Upper lobe of left lung (tissue), 6 donors: ENCODE measurements at regions not wholly inside any gene's neighbourhood (a gene's known extent, or its start where the extent isn't known, plus 50 kb on each side); places are given as distances from the start of the nearest gene placed in this dataset.
A peak's percentile ranks its signal among the peaks of the same experiment; 100 is the strongest.

Experiments used
- ATAC-seq, 2 donors: fragments of 200-7000 bp; cut with Tn5 transposase; one replicate each; pipeline ENCODE4 v1.9.1; 2022; ENCODE audit warnings: mild to moderate bottlenecking in 2 of 2, moderate library complexity in 2 of 2; ENCODE audit not compliant: low FRiP score in 2 of 2
- DNase-seq, 2 donors: peaks; one replicate each; pipeline ENCODE4 v3.0.0-alpha.2; 2019 to 2020
- H3K27ac ChIP-seq, 4 donors: fragments of 200-600 bp; sonication (generic); one replicate each; pipeline ENCODE4 v1.5.1; 2016 to 2019
- H3K27me3 ChIP-seq, 4 donors: fragments of 200-600 bp; sonication (generic); one replicate each; pipeline ENCODE4 v1.5.1; 2017 to 2019
- H3K36me3 ChIP-seq, 4 donors: fragments of 200-600 bp; sonication (generic); one replicate each; pipeline ENCODE4 v1.5.1; 2016 to 2019
- H3K4me1 ChIP-seq, 4 donors: fragments of 200-600 bp; sonication (generic); one replicate each; pipeline ENCODE4 v1.5.1; 2018 to 2019
- H3K4me3 ChIP-seq, 4 donors: fragments of 200-600 bp; sonication (generic); one replicate each; pipeline ENCODE4 v1.5.1; 2017 to 2019; ENCODE audit warnings: mild to moderate bottlenecking in 2 of 4, moderate library complexity in 1 of 4
- H3K9me3 ChIP-seq, 4 donors: fragments of 200-600 bp; sonication (generic); one replicate each; pipeline ENCODE4 v1.5.1; 2018 to 2019
- CTCF ChIP-seq, 6 experiments: fragments of 450-650 bp in 4 of 6; fragments of 200-600 bp in 2 of 6; sonication (generic) in 2 of 6; IDR thresholded peaks; one replicate each; pipeline ENCODE4 v1.5.1; 2016 to 2019; ENCODE audit warnings: antibody characterized with exemption in 6 of 6
- EP300 ChIP-seq, 4 donors: sonication (generic); formaldehyde crosslinking; IDR thresholded peaks; one replicate each; pipeline ENCODE4 v1.5.1; 2017; ENCODE audit warnings: antibody characterized with exemption in 4 of 4, control low read depth in 2 of 4
- POLR2A ChIP-seq, 4 donors: fragments of 450-650 bp; IDR thresholded peaks; one replicate each; pipeline ENCODE4 v1.5.1; 2016 to 2017; ENCODE audit warnings: antibody characterized with exemption in 4 of 4, mild to moderate bottlenecking in 2 of 4
- POLR2AphosphoS5 ChIP-seq, 2 donors: sonication (generic); formaldehyde crosslinking; IDR thresholded peaks; one replicate each; pipeline ENCODE4 v1.5.1; 2017; ENCODE audit warnings: antibody characterized with exemption in 2 of 2
- WGBS, 2 donors: methylation state at CpG; one replicate each; pipeline ENCODE4 v1.1.5; 2017 to 2018; 5-methylcytosine and 5-hydroxymethylcytosine counted together
- donor health status: DM: no; HTN: no; CAD: no; lungs with moderate emphysema.
- donor health status: DM: no; HTN: yes; CAD: no; lungs with severe emphysema.

DNA sequence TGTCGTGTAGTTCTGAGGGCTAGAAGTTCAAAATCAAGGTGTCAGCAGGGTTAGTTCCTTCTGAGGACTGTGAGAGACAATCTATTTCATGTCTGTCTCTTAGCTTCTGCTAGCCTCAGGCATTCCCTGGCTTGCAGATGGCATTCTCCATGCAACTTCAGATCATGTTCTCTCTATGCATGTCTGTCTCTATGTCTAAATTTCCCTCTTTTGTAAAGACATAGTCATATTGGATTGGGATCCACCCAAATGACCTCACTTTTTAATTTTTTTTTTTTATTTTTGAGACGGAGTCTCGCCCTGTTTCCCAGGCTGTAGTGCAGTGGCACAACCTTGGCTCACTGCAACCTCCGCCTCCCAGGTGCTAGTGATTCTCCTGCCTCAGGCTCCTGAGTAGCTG, 104.6 kb downstream of the RAP2B start:
- no peaks in the 10 kb centered on the region for H3K27me3 ChIP-seq
- 91 to 99% methylated on average over 4 of the region's 4 CpGs for WGBS, 2 donors
- ATAC-seq, result no peak
- no peak for DNase-seq
- TF ChIP-seq POLR2AphosphoS5 (IDR thresholded peaks at IDR 0.05) (no peak), EP300 (IDR thresholded peaks at IDR 0.05) (no peak), CTCF (IDR thresholded peaks at IDR 0.05) (no peak), POLR2A (IDR thresholded peaks at IDR 0.05) (no peak)
- H3K4me3 ChIP-seq, result no peak overlapping the region
- no peak overlapping the region for H3K27ac ChIP-seq
- no peaks in the 10 kb centered on the region for H3K9me3 ChIP-seq
- H3K4me1 ChIP-seq, result no peaks in the 10 kb centered on the region
- H3K36me3 ChIP-seq, result no peaks in the 10 kb centered on the region

- H3K9me3 ChIP-seq, result no peaks in the 10 kb centered on the region
- WGBS, 2 donors, result 96 to 98% methylated on average over 26 to 45 of the region's 51 CpGs
Measured at GRCh38 chr3:153268564-153269279, 106.7 kb downstream of the RAP2B start.

DNA sequence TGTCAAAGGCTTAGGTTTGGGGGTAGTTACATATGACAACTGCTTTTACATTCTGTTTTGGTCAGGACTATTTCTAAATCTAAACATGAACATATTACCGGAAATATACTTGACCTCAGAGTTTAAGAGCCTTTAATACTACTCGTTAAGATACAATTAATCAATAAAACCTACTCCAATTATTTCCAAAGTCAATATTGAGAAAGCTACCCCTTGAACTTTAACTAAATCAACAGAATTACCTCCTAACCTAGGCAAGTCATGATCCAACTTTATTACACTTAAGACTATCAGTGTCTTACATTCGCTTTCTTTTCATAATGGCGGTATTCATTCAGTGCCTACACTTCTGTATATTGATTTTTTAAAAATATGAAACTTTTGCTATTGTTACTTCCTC, 107.7 kb downstream of the RAP2B start:
- WGBS, 2 donors, result 62 to 66% methylated on average over 4 of the region's 4 CpGs
- TF ChIP-seq EP300 (IDR thresholded peaks at IDR 0.05), result no peak
- DNase-seq (no peak), ATAC-seq (no peak)
- H3K4me3 ChIP-seq, result no peak overlapping the region
- H3K4me1 ChIP-seq, result no peaks in the 10 kb centered on the region
- H3K27me3 ChIP-seq, result no peaks in the 10 kb centered on the region
- no peak overlapping the region for H3K27ac ChIP-seq
- H3K36me3 ChIP-seq, result no peaks in the 10 kb centered on the region
- H3K9me3 ChIP-seq, result no peaks in the 10 kb centered on the region

More at GRCh38 chr3:153268564-153269279, 106.7 kb downstream of the RAP2B start:
- Histone ChIP-seq H3K27ac (no peak overlapping the region), H3K4me3 (no peak overlapping the region), H3K4me1 (no peaks in the 10 kb centered on the region), H3K36me3 (no peaks in the 10 kb centered on the region), H3K27me3 (no peaks in the 10 kb centered on the region)
- DNase-seq (peak in 1 of 2 donors; percentile 81), ATAC-seq (no peak)
- TF ChIP-seq CTCF (IDR thresholded peaks at IDR 0.05), result no peak
- no peak for TF ChIP-seq POLR2A (IDR thresholded peaks at IDR 0.05)
- no peak for TF ChIP-seq EP300 (IDR thresholded peaks at IDR 0.05)
- TF ChIP-seq POLR2AphosphoS5 (IDR thresholded peaks at IDR 0.05), result no peak

- H3K4me3 ChIP-seq, result no peak overlapping the region
- DNase-seq (no peak), ATAC-seq (no peak)
- TF ChIP-seq POLR2A (IDR thresholded peaks at IDR 0.05) (no peak), CTCF (IDR thresholded peaks at IDR 0.05) (no peak), POLR2AphosphoS5 (IDR thresholded peaks at IDR 0.05) (no peak), EP300 (IDR thresholded peaks at IDR 0.05) (no peak)
- no peaks in the 10 kb centered on the region for H3K9me3 ChIP-seq
- WGBS, 2 donors, result 77 to 81% methylated on average over 3 to 4 of the region's 4 CpGs
- no peak overlapping the region for H3K27ac ChIP-seq
- H3K4me1 ChIP-seq, result no peaks in the 10 kb centered on the region
- H3K36me3 ChIP-seq, result no peaks in the 10 kb centered on the region
- H3K27me3 ChIP-seq, result no peaks in the 10 kb centered on the region
Measured at GRCh38 chr3:153273217-153273616, 111.2 kb downstream of the RAP2B start.

DNA sequence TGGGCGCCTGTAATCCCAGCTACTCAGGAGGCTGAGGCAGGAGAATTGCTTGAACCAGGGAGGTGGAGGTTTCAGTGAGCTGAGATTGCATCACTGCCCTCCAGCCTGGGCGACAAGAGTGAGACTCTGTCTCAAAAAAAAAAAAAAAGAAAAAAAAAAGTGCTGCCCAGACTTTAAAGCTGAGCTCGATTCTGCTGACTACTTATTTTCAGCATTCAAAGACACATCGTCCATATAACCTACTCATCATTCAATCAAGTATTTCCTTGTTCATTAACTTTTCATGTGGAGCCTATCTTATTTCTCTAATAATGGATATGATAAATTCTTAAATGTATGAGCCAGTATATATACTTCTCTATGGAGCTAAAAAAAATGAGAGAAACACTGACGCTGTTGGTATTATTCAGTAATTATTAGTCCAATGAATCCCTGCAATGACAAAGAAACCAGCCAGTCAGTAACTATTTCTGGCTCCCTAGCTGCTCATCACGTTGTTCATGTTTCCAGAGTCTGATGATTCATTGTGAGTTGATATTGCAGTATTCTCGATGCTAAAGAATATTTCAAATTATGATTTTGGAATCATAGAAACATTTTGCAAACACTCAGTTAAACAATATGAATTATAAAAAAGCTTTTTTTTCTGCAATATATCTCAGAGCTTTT, 111.9 kb downstream of the RAP2B start:
- H3K27me3 ChIP-seq, result no peaks in the 10 kb centered on the region
- ATAC-seq (peak in 1 of 2 donors; percentile 63), DNase-seq (no peak)
- WGBS, 2 donors, result 69 to 84% methylated on average over 7 of the region's 7 CpGs
- no peaks in the 10 kb centered on the region for H3K9me3 ChIP-seq
- no peak overlapping the region for H3K4me3 ChIP-seq
- H3K27ac ChIP-seq, result no peak overlapping the region
- no peak for TF ChIP-seq EP300 (IDR thresholded peaks at IDR 0.05)
- TF ChIP-seq POLR2A (IDR thresholded peaks at IDR 0.05), result no peak
- no peak for TF ChIP-seq POLR2AphosphoS5 (IDR thresholded peaks at IDR 0.05)
- TF ChIP-seq CTCF (IDR thresholded peaks at IDR 0.05), result no peak
- no peaks in the 10 kb centered on the region for H3K36me3 ChIP-seq
- no peaks in the 10 kb centered on the region for H3K4me1 ChIP-seq
